ENCODE measurements at regions not wholly inside any gene's neighbourhood (a gene's known extent, or its start where the extent isn't known, plus 50 kb on each side); places are given as distances from the start of the nearest gene placed in this dataset.

GRCh38 chr17:72332367-72332766, 211.5 kb downstream of the SOX9 start:
- no peak overlapping the region for H3K27ac ChIP-seq (ENCODE audit: insufficient read depth, low read length)
- no peaks in the 10 kb centered on the region for H4K20me1 ChIP-seq (ENCODE audit: control insufficient read depth, extremely low read depth, insufficient read depth, low read length)
- H3K79me2 ChIP-seq (ENCODE audit: control insufficient read depth, insufficient read depth, low read length), result no peaks in the 10 kb centered on the region
- H3K4me1 ChIP-seq (ENCODE audit: control insufficient read depth, extremely low read depth, insufficient read depth, low read length), result peaks cover 2% of the 10 kb centered on the region
- H3K4me2 ChIP-seq (ENCODE audit: extremely low read depth, insufficient read depth, low read length), result no peak overlapping the region
- H3K36me3 ChIP-seq (ENCODE audit: control insufficient read depth, insufficient read depth, low read length), result no peaks in the 10 kb centered on the region
- H3K9me3 ChIP-seq (ENCODE audit: control insufficient read depth, insufficient read depth, low read depth, low read length), result no peaks in the 10 kb centered on the region
- no peaks in the 10 kb centered on the region for H3K27me3 ChIP-seq (ENCODE audit: control insufficient read depth, insufficient read depth, low read length)
- no peak overlapping the region for H3K9ac ChIP-seq (ENCODE audit: insufficient read depth, low read length)
- TF ChIP-seq EZH2 (IDR thresholded peaks at IDR 0.05; ENCODE audit: low read length, missing control alignments) (no peak), CTCF (conservative IDR thresholded peaks at IDR 0.05 in 1 of 2, IDR thresholded peaks at IDR 0.05 in 1 of 2; ENCODE audit: low read depth in 1 of 2, low read length in 2 of 2) (no peak)
- no peak overlapping the region for H3K4me3 ChIP-seq (replicated peaks in 1 of 4; ENCODE audit: control extremely low read depth in 1 of 4, insufficient read depth in 1 of 4, low read depth in 3 of 4, low read length in 4 of 4)
- no peak for DNase-seq (ENCODE audit: low read depth in 2 of 2)
- H2AFZ ChIP-seq (ENCODE audit: low read length), result no peak overlapping the region

GRCh38 chr17:72333570-72333969, 212.8 kb downstream of the SOX9 start:
- Histone ChIP-seq H3K4me1 (ENCODE audit: control insufficient read depth, extremely low read depth, insufficient read depth, low read length) (peaks cover 9% of the 10 kb centered on the region), H2AFZ (ENCODE audit: low read length) (no peak overlapping the region), H3K4me3 (replicated peaks in 1 of 4; ENCODE audit: control extremely low read depth in 1 of 4, insufficient read depth in 1 of 4, low read depth in 3 of 4, low read length in 4 of 4) (no peak overlapping the region), H3K36me3 (ENCODE audit: control insufficient read depth, insufficient read depth, low read length) (no peaks in the 10 kb centered on the region), H3K79me2 (ENCODE audit: control insufficient read depth, insufficient read depth, low read length) (no peaks in the 10 kb centered on the region), H3K4me2 (ENCODE audit: extremely low read depth, insufficient read depth, low read length) (no peak overlapping the region), H4K20me1 (ENCODE audit: control insufficient read depth, extremely low read depth, insufficient read depth, low read length) (no peaks in the 10 kb centered on the region), H3K9ac (ENCODE audit: insufficient read depth, low read length) (no peak overlapping the region), H3K9me3 (ENCODE audit: control insufficient read depth, insufficient read depth, low read depth, low read length) (no peaks in the 10 kb centered on the region), H3K27me3 (ENCODE audit: control insufficient read depth, insufficient read depth, low read length) (no peaks in the 10 kb centered on the region), H3K27ac (ENCODE audit: insufficient read depth, low read length) (no peak overlapping the region)
- TF ChIP-seq EZH2 (IDR thresholded peaks at IDR 0.05; ENCODE audit: low read length, missing control alignments), result no peak
- TF ChIP-seq CTCF (conservative IDR thresholded peaks at IDR 0.05 in 1 of 2, IDR thresholded peaks at IDR 0.05 in 1 of 2; ENCODE audit: low read depth in 1 of 2, low read length in 2 of 2), result no peak
- DNase-seq (ENCODE audit: low read depth in 2 of 2), result no peak

GRCh38 chr17:72334205-72334604, 213.4 kb downstream of the SOX9 start:
- TF ChIP-seq CTCF (conservative IDR thresholded peaks at IDR 0.05 in 1 of 2, IDR thresholded peaks at IDR 0.05 in 1 of 2; ENCODE audit: low read depth in 1 of 2, low read length in 2 of 2), result peak; percentile 18
- TF ChIP-seq EZH2 (IDR thresholded peaks at IDR 0.05; ENCODE audit: low read length, missing control alignments), result no peak
- H3K9me3 ChIP-seq (ENCODE audit: control insufficient read depth, insufficient read depth, low read depth, low read length), result no peaks in the 10 kb centered on the region
- no peak overlapping the region for H3K9ac ChIP-seq (ENCODE audit: insufficient read depth, low read length)
- no peak overlapping the region for H3K27ac ChIP-seq (ENCODE audit: insufficient read depth, low read length)
- no peaks in the 10 kb centered on the region for H3K36me3 ChIP-seq (ENCODE audit: control insufficient read depth, insufficient read depth, low read length)
- H3K4me1 ChIP-seq (ENCODE audit: control insufficient read depth, extremely low read depth, insufficient read depth, low read length), result peaks cover 15% of the 10 kb centered on the region
- H3K4me3 ChIP-seq (replicated peaks in 1 of 4; ENCODE audit: control extremely low read depth in 1 of 4, insufficient read depth in 1 of 4, low read depth in 3 of 4, low read length in 4 of 4), result no peak overlapping the region
- H3K79me2 ChIP-seq (ENCODE audit: control insufficient read depth, insufficient read depth, low read length), result no peaks in the 10 kb centered on the region
- DNase-seq (ENCODE audit: low read depth in 2 of 2), result peak; percentile 46 to 80
- H3K27me3 ChIP-seq (ENCODE audit: control insufficient read depth, insufficient read depth, low read length), result no peaks in the 10 kb centered on the region
- H4K20me1 ChIP-seq (ENCODE audit: control insufficient read depth, extremely low read depth, insufficient read depth, low read length), result no peaks in the 10 kb centered on the region
- no peak overlapping the region for H2AFZ ChIP-seq (ENCODE audit: low read length)
- no peak overlapping the region for H3K4me2 ChIP-seq (ENCODE audit: extremely low read depth, insufficient read depth, low read length)

All from fibroblast of lung (primary cell).